IPS-15b (cell line): ENCODE measurements at regions not wholly inside any gene's neighbourhood (a gene's known extent, or its start where the extent isn't known, plus 50 kb on each side); places are given as distances from the start of the nearest gene placed in this dataset.
"Not testable (repeated sequence)": the region's sequence is repeated elsewhere in the genome, so short reads cannot be mapped to it uniquely, and the experiment has no call there.

Source experiments
- H3K27me3 ChIP-seq: one replicate; pipeline ENCODE4 v1.6.1; 2013; ENCODE audit warnings: low read length; ENCODE audit not compliant: control insufficient read depth, insufficient read depth
- H3K36me3 ChIP-seq: one replicate; pipeline ENCODE4 v1.6.1; 2013; ENCODE audit warnings: low read length; ENCODE audit not compliant: control insufficient read depth, insufficient read depth
- H3K4me1 ChIP-seq: one replicate; pipeline ENCODE4 v1.6.1; 2013; ENCODE audit warnings: mild to moderate bottlenecking, low read length; ENCODE audit not compliant: control insufficient read depth, insufficient read depth
- H3K4me3 ChIP-seq: one replicate; pipeline ENCODE4 v1.5.1; 2013; ENCODE audit warnings: low read depth, low read length
- H3K9ac ChIP-seq: one replicate; pipeline ENCODE4 v1.6.1; 2013; ENCODE audit warnings: low read depth, mild to moderate bottlenecking, low read length
- H3K9me3 ChIP-seq: one replicate; pipeline ENCODE4 v1.6.1; 2013; ENCODE audit warnings: mild to moderate bottlenecking, low read length; ENCODE audit not compliant: control insufficient read depth, insufficient read depth

- H3K4me3 ChIP-seq: no peak overlapping the region
- H3K9ac ChIP-seq: no peak overlapping the region
- no peaks in the 10 kb centered on the region for H3K27me3 ChIP-seq
- H3K36me3 ChIP-seq: no peaks in the 10 kb centered on the region
- no peaks in the 10 kb centered on the region for H3K4me1 ChIP-seq
- no peaks in the 10 kb centered on the region for H3K9me3 ChIP-seq
These were observed 434.7 kb downstream of the CDH11 start for GRCh38 chr16:64687123-64687522.

GRCh38 chr16:64679976-64680690 is 441.7 kb downstream of the CDH11 start:
- Histone ChIP-seq H3K4me1 (no peaks in the 10 kb centered on the region), H3K9ac (no peak overlapping the region), H3K9me3 (no peaks in the 10 kb centered on the region), H3K4me3 (no peak overlapping the region), H3K36me3 (no peaks in the 10 kb centered on the region), H3K27me3 (no peaks in the 10 kb centered on the region)

GRCh38 chr16:64669573-64669972 is 452.3 kb downstream of the CDH11 start:
- Histone ChIP-seq H3K27me3 (no peaks in the 10 kb centered on the region), H3K4me3 (no peak overlapping the region), H3K4me1 (no peaks in the 10 kb centered on the region), H3K9ac (no peak overlapping the region), H3K36me3 (no peaks in the 10 kb centered on the region), H3K9me3 (no peaks in the 10 kb centered on the region)

GRCh38 chr16:64667334-64667877 is 454.5 kb downstream of the CDH11 start:
- no peaks in the 10 kb centered on the region for H3K9me3 ChIP-seq
- H3K27me3 ChIP-seq: no peaks in the 10 kb centered on the region
- H3K4me1 ChIP-seq: no peaks in the 10 kb centered on the region
- H3K9ac ChIP-seq: no peak overlapping the region
- H3K36me3 ChIP-seq: no peaks in the 10 kb centered on the region
- no peak overlapping the region for H3K4me3 ChIP-seq

- H3K36me3 ChIP-seq, H3K4me3 ChIP-seq, H3K4me1 ChIP-seq, H3K9ac ChIP-seq, H3K27me3 ChIP-seq, H3K9me3 ChIP-seq: not testable (repeated sequence)
These were observed 459.6 kb downstream of the CDH11 start for GRCh38 chr16:64662312-64662711.

- Histone ChIP-seq H3K36me3 (no peaks in the 10 kb centered on the region), H3K9me3 (no peaks in the 10 kb centered on the region), H3K9ac (no peak overlapping the region), H3K27me3 (no peaks in the 10 kb centered on the region), H3K4me3 (no peak overlapping the region), H3K4me1 (no peaks in the 10 kb centered on the region)
These were observed 462.0 kb downstream of the CDH11 start for GRCh38 chr16:64659866-64660265.

GRCh38 chr16:64657316-64658011 is 464.4 kb downstream of the CDH11 start:
- no peaks in the 10 kb centered on the region for H3K4me1 ChIP-seq
- H3K4me3 ChIP-seq: no peak overlapping the region
- H3K9me3 ChIP-seq: no peaks in the 10 kb centered on the region
- H3K36me3 ChIP-seq: no peaks in the 10 kb centered on the region
- H3K9ac ChIP-seq: no peak overlapping the region
- H3K27me3 ChIP-seq: no peaks in the 10 kb centered on the region

GRCh38 chr16:64656471-64656870 is 465.4 kb downstream of the CDH11 start:
- H3K27me3 ChIP-seq: no peaks in the 10 kb centered on the region
- no peaks in the 10 kb centered on the region for H3K9me3 ChIP-seq
- no peak overlapping the region for H3K9ac ChIP-seq
- no peaks in the 10 kb centered on the region for H3K36me3 ChIP-seq
- no peak overlapping the region for H3K4me3 ChIP-seq
- H3K4me1 ChIP-seq: no peaks in the 10 kb centered on the region

GRCh38 chr16:64654178-64654577 is 467.7 kb downstream of the CDH11 start:
- Histone ChIP-seq H3K36me3 (no peaks in the 10 kb centered on the region), H3K4me1 (no peaks in the 10 kb centered on the region), H3K9me3 (no peaks in the 10 kb centered on the region), H3K4me3 (no peak overlapping the region), H3K9ac (no peak overlapping the region), H3K27me3 (no peaks in the 10 kb centered on the region)

- no peaks in the 10 kb centered on the region for H3K36me3 ChIP-seq
- H3K9ac ChIP-seq: no peak overlapping the region
- H3K4me1 ChIP-seq: no peaks in the 10 kb centered on the region
- no peak overlapping the region for H3K4me3 ChIP-seq
- no peaks in the 10 kb centered on the region for H3K27me3 ChIP-seq
- no peaks in the 10 kb centered on the region for H3K9me3 ChIP-seq
These were observed 473.6 kb downstream of the CDH11 start for GRCh38 chr16:64648282-64648681.

GRCh38 chr16:64641343-64641742 is 480.5 kb downstream of the CDH11 start:
- no peaks in the 10 kb centered on the region for H3K27me3 ChIP-seq
- no peak overlapping the region for H3K9ac ChIP-seq
- no peak overlapping the region for H3K4me3 ChIP-seq
- no peaks in the 10 kb centered on the region for H3K36me3 ChIP-seq
- no peaks in the 10 kb centered on the region for H3K9me3 ChIP-seq
- H3K4me1 ChIP-seq: no peaks in the 10 kb centered on the region

- no peak overlapping the region for H3K4me3 ChIP-seq
- H3K9me3 ChIP-seq: no peaks in the 10 kb centered on the region
- no peaks in the 10 kb centered on the region for H3K36me3 ChIP-seq
- H3K9ac ChIP-seq: no peak overlapping the region
- H3K27me3 ChIP-seq: no peaks in the 10 kb centered on the region
- H3K4me1 ChIP-seq: no peaks in the 10 kb centered on the region
These were observed 483.1 kb downstream of the CDH11 start for GRCh38 chr16:64638766-64639165.
